Naive thymus-derived CD4-positive, alpha-beta T cell (primary cell): ENCODE measurements at regions not wholly inside any gene's neighbourhood (a gene's known extent, or its start where the extent isn't known, plus 50 kb on each side); places are given as distances from the start of the nearest gene placed in this dataset.

Experiments
- ATAC-seq: fragments of 150-1000 bp; cut with Tn5 transposase; 2 replicates; pipeline ENCODE4 v1.10.0; 2021; ENCODE audit warnings: mild to moderate bottlenecking, moderate library complexity
- CTCF ChIA-PET: fragments of 350-600 bp; sonication (Branson Sonifier 250); formaldehyde crosslinking; loops from one replicate; lab custom pipeline; 2021; ENCODE audit warnings: antibody characterized with exemption; lab: Charles Lee
- POLR2A ChIA-PET: fragments of 350-600 bp; sonication (Branson Sonifier 250); formaldehyde crosslinking; loops from one replicate; lab custom pipeline; 2021; ENCODE audit warnings: antibody characterized with exemption, inconsistent platforms; lab: Charles Lee
- DNase-seq, 9 donors: peaks; one replicate each; pipeline versions ENCODE4 v3.0.0 to v3.0.0-alpha.2; 2020 to 2022; ENCODE audit warnings: mixed read lengths in 1 of 9
- H3K27ac ChIP-seq: one replicate; pipeline ENCODE4 v1.7.0; 2013; ENCODE audit warnings: mild to moderate bottlenecking, low read depth, low read length, moderate library complexity
- H3K27me3 ChIP-seq, 2 donors: one replicate each; pipeline ENCODE4 v1.7.0; 2013; ENCODE audit warnings: low read length in 2 of 2, mild to moderate bottlenecking in 2 of 2, moderate library complexity in 2 of 2; ENCODE audit not compliant: control insufficient read depth in 2 of 2, insufficient read depth in 2 of 2
- H3K36me3 ChIP-seq, 3 experiments: 1 replicate in 2 of 3; 2 replicates in 1 of 3; pipeline ENCODE4 v1.7.0; 2013; ENCODE audit warnings: low read length in 3 of 3, mild to moderate bottlenecking in 3 of 3, moderate library complexity in 1 of 3; ENCODE audit not compliant: insufficient read depth in 3 of 3, control insufficient read depth in 2 of 3
- H3K4me1 ChIP-seq, 2 donors: one replicate each; pipeline ENCODE4 v1.7.0; 2013; ENCODE audit warnings: low read length in 2 of 2, mild to moderate bottlenecking in 2 of 2, moderate library complexity in 1 of 2; ENCODE audit not compliant: control insufficient read depth in 2 of 2, insufficient read depth in 2 of 2
- H3K4me3 ChIP-seq: 2 replicates; pipeline ENCODE4 v1.7.0; 2013; ENCODE audit warnings: mild to moderate bottlenecking, low read length
- H3K9me3 ChIP-seq, 3 experiments: 1 replicate in 2 of 3; 2 replicates in 1 of 3; pipeline ENCODE4 v1.7.0; 2013; ENCODE audit warnings: low read length in 3 of 3; ENCODE audit not compliant: control insufficient read depth in 2 of 3
- H3K27ac Mint-ChIP-seq, 9 donors: one replicate each; pipeline ENCODE4 v1.8.0; 2020 to 2022; ENCODE audit warnings: mixed read lengths in 9 of 9, mild to moderate bottlenecking in 8 of 9, moderate library complexity in 5 of 9, inconsistent platforms in 2 of 9
- H3K27me3 Mint-ChIP-seq, 5 donors: one replicate each; pipeline ENCODE4 v1.8.0; 2021 to 2022; ENCODE audit warnings: mixed read lengths in 5 of 5, mild to moderate bottlenecking in 1 of 5
- H3K36me3 Mint-ChIP-seq, 5 donors: one replicate each; pipeline ENCODE4 v1.8.0; 2020 to 2022; ENCODE audit warnings: mixed read lengths in 5 of 5, mild to moderate bottlenecking in 3 of 5, inconsistent platforms in 1 of 5
- H3K4me1 Mint-ChIP-seq, 7 donors: one replicate each; pipeline ENCODE4 v1.8.0; 2020 to 2022; ENCODE audit warnings: mixed read lengths in 7 of 7, mild to moderate bottlenecking in 3 of 7, inconsistent platforms in 1 of 7
- H3K4me3 Mint-ChIP-seq, 10 donors: one replicate each; pipeline ENCODE4 v1.8.0; 2020 to 2022; ENCODE audit warnings: mild to moderate bottlenecking in 10 of 10, mixed read lengths in 10 of 10, moderate library complexity in 6 of 10, inconsistent platforms in 2 of 10
- H3K9me3 Mint-ChIP-seq, 11 donors: one replicate each; pipeline ENCODE4 v1.8.0; 2020 to 2022; ENCODE audit warnings: mixed read lengths in 11 of 11, mild to moderate bottlenecking in 4 of 11, inconsistent platforms in 1 of 11, moderate library complexity in 1 of 11
- intact Hi-C, 2 donors: fragments of 100-400 bp; cut with micrococcal nuclease; formaldehyde crosslinking; loops; one replicate each; pipeline ENCODE4 v1.15.1; 2023

GRCh38 chr12:67592228-67593011 lies 56.1 kb upstream of the DYRK2 start:
- intact Hi-C loops = loop anchor here in 1 of 2 donors (1.0 to 5.0 kb wide), 4 partner anchors 38 to 106 kb away; no protein-coding TSS in a partner anchor
- H3K4me1 Mint-ChIP-seq = peaks cover 40 to 79% (median 58%) of the 10 kb centered on the region in 7 donors
- peak overlapping the region; percentile 79 to 94 (median 86) for H3K27ac Mint-ChIP-seq
- ChIA-PET POLR2A (interaction anchor here (0.5 to 5.3 kb wide), 12 partner anchors 11 to 116 kb away, joined by 3 to 33 read pairs (median 3); no protein-coding TSS in a partner anchor), CTCF (interaction anchor here (0.7 kb wide), 2 partner anchors 260 to 350 kb away, joined by 3 read pairs; no protein-coding TSS in a partner anchor)
- Histone ChIP-seq H3K36me3 (no peaks in the 10 kb centered on the region), H3K9me3 (no peaks in the 10 kb centered on the region), H3K4me3 (no peak overlapping the region), H3K4me1 (peaks cover 37 to 55% of the 10 kb centered on the region in 2 donors), H3K27me3 (no peaks in the 10 kb centered on the region), H3K27ac (no peak overlapping the region)
- DNase-seq (peak in 5 of 9 donors; percentile 20 to 40 (median 33)), ATAC-seq (no peak)
- peak overlapping the region; percentile 6 to 84 (median 46) for H3K4me3 Mint-ChIP-seq
- H3K9me3 Mint-ChIP-seq = peaks cover 0 to 10% (median 0%) of the 10 kb centered on the region in 11 donors
- H3K36me3 Mint-ChIP-seq = peaks cover 0 to 31% (median 0%) of the 10 kb centered on the region in 5 donors
- H3K27me3 Mint-ChIP-seq = no peaks in the 10 kb centered on the region

- H3K27ac Mint-ChIP-seq = peak overlapping the region; percentile 10 to 92 (median 82)
- Histone ChIP-seq H3K27ac (no peak overlapping the region), H3K9me3 (no peaks in the 10 kb centered on the region), H3K27me3 (no peaks in the 10 kb centered on the region), H3K4me3 (no peak overlapping the region), H3K36me3 (no peaks in the 10 kb centered on the region), H3K4me1 (peaks cover 37 to 55% of the 10 kb centered on the region in 2 donors)
- ATAC-seq (no peak), DNase-seq (peak in 1 of 9 donors; percentile 1)
- POLR2A ChIA-PET = interaction anchor here (0.5 to 5.3 kb wide), 13 partner anchors 9 to 1009 kb away, joined by 3 to 33 read pairs (median 3); no protein-coding TSS in a partner anchor
- no peaks in the 10 kb centered on the region for H3K27me3 Mint-ChIP-seq
- peaks cover 40 to 82% (median 57%) of the 10 kb centered on the region in 7 donors for H3K4me1 Mint-ChIP-seq
- CTCF ChIA-PET = interaction anchor here (0.7 to 2.2 kb wide), 3 partner anchors 57 to 349 kb away, joined by 3 to 5 read pairs (median 3); no protein-coding TSS in a partner anchor
- H3K36me3 Mint-ChIP-seq = peaks cover 0 to 31% (median 0%) of the 10 kb centered on the region in 5 donors
- intact Hi-C loops = loop anchor here in 1 of 2 donors (2.0 to 5.0 kb wide), 3 partner anchors 58 to 106 kb away; no protein-coding TSS in a partner anchor
- H3K9me3 Mint-ChIP-seq = peaks cover 0 to 12% (median 0%) of the 10 kb centered on the region in 11 donors
- H3K4me3 Mint-ChIP-seq = peak overlapping the region in 8 of 10 donors; percentile 17 to 72 (median 52)
Observed at GRCh38 chr12:67593041-67593440, 55.5 kb upstream of the DYRK2 start.

- peaks cover 38 to 83% (median 60%) of the 10 kb centered on the region in 7 donors for H3K4me1 Mint-ChIP-seq
- H3K27ac ChIP-seq = no peak overlapping the region
- peak in 4 of 9 donors; percentile 14 to 23 (median 18) for DNase-seq
- no peaks in the 10 kb centered on the region for H3K9me3 ChIP-seq
- intact Hi-C loops = loop anchor here (2.0 to 5.0 kb wide), 4 partner anchors 17 to 105 kb away; no protein-coding TSS in a partner anchor
- H3K4me1 ChIP-seq = peaks cover 37 to 55% of the 10 kb centered on the region in 2 donors
- H3K4me3 Mint-ChIP-seq = peak overlapping the region in 9 of 10 donors; percentile 10 to 72 (median 49)
- CTCF ChIA-PET = interaction anchor here (0.7 to 2.2 kb wide), 3 partner anchors 56 to 349 kb away, joined by 3 to 5 read pairs (median 3); no protein-coding TSS in a partner anchor
- no peaks in the 10 kb centered on the region for H3K27me3 Mint-ChIP-seq
- H3K4me3 ChIP-seq = no peak overlapping the region
- no peaks in the 10 kb centered on the region for H3K27me3 ChIP-seq
- POLR2A ChIA-PET = interaction anchor here (0.6 to 5.3 kb wide), 19 partner anchors 9 to 1009 kb away, joined by 3 to 33 read pairs (median 4); partner anchors contain the start of gene DYRK2
- peak overlapping the region; percentile 17 to 92 (median 82) for H3K27ac Mint-ChIP-seq
- peaks cover 0 to 16% (median 2%) of the 10 kb centered on the region in 11 donors for H3K9me3 Mint-ChIP-seq
- no peaks in the 10 kb centered on the region for H3K36me3 ChIP-seq
- peaks cover 0 to 30% (median 0%) of the 10 kb centered on the region in 5 donors for H3K36me3 Mint-ChIP-seq
- no peak for ATAC-seq
Observed at GRCh38 chr12:67593461-67594330, 54.8 kb upstream of the DYRK2 start.

DNA sequence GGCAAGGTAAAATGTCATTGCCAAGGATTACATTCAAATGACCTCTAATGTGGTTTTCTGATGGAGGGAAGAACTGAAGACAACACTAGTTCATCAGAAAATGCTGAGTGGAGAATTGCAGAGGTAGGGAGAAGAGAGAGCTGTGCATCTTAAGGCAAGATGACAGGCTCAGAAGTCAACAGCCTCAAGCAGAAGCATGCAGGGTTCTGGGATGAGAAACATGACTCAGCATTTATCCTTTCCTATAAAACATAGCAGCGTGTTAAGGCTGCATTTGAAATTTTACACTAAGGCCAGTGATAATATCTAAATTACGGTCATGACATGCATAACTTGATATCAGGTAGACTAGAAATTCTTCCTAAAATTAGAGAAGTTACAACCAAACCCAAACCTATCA lies 53.7 kb upstream of the DYRK2 start:
- H3K27me3 ChIP-seq = no peaks in the 10 kb centered on the region
- no peak for ATAC-seq
- peaks cover 33 to 83% (median 50%) of the 10 kb centered on the region in 7 donors for H3K4me1 Mint-ChIP-seq
- no peak overlapping the region for H3K4me3 Mint-ChIP-seq
- no peak for DNase-seq
- peak overlapping the region in 2 of 9 donors; percentile 8 to 14 for H3K27ac Mint-ChIP-seq
- ChIA-PET CTCF (interaction anchor here (2.2 kb wide), 1 partner anchor 55 kb away, joined by 5 read pairs; no protein-coding TSS in a partner anchor), POLR2A (interaction anchor here (0.9 to 5.3 kb wide), 8 partner anchors 9 to 56 kb away, joined by 3 to 33 read pairs (median 4); partner anchors contain the start of gene DYRK2)
- H3K4me1 ChIP-seq = peaks cover 34 to 47% of the 10 kb centered on the region in 2 donors
- no peaks in the 10 kb centered on the region for H3K9me3 ChIP-seq
- no peaks in the 10 kb centered on the region for H3K27me3 Mint-ChIP-seq
- no peak overlapping the region for H3K4me3 ChIP-seq
- intact Hi-C loops = loop anchor here (2.0 to 5.0 kb wide), 2 partner anchors 16 to 78 kb away; no protein-coding TSS in a partner anchor
- peaks cover 0 to 34% (median 0%) of the 10 kb centered on the region in 5 donors for H3K36me3 Mint-ChIP-seq
- no peaks in the 10 kb centered on the region for H3K36me3 ChIP-seq
- H3K27ac ChIP-seq = no peak overlapping the region
- peaks cover 0 to 22% (median 7%) of the 10 kb centered on the region in 11 donors for H3K9me3 Mint-ChIP-seq

DNA sequence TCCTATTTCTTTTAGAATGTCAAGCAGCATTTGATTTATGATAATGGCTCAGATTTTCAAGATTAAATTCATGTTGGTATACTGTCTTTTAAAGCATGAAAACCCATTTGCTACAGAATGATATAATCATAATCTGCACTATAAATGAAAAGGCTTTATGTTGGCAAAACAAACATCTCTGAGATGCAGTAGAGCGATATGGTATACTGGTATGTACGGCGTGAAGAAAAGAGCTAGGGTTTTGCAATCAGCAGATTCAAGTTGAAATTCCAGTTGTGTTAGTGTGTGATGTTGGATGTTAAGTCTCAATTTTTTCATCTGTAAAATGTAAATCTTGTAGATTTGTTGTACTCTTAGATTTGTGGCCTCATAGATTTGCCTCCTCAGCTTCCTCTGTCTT lies 53.2 kb upstream of the DYRK2 start:
- H3K27me3 ChIP-seq = no peaks in the 10 kb centered on the region
- no peaks in the 10 kb centered on the region for H3K9me3 ChIP-seq
- DNase-seq = no peak
- no peak overlapping the region for H3K4me3 Mint-ChIP-seq
- no peak overlapping the region for H3K27ac ChIP-seq
- no peak overlapping the region for H3K4me3 ChIP-seq
- H3K36me3 Mint-ChIP-seq = peaks cover 0 to 34% (median 0%) of the 10 kb centered on the region in 5 donors
- H3K9me3 Mint-ChIP-seq = peaks cover 0 to 23% (median 7%) of the 10 kb centered on the region in 11 donors
- H3K4me1 ChIP-seq = peaks cover 30 to 43% of the 10 kb centered on the region in 2 donors
- H3K4me1 Mint-ChIP-seq = peaks cover 30 to 79% (median 47%) of the 10 kb centered on the region in 7 donors
- ChIA-PET CTCF (no interaction called here), POLR2A (interaction anchor here (1.1 to 5.3 kb wide), 5 partner anchors 8 to 51 kb away, joined by 3 to 33 read pairs (median 4); no protein-coding TSS in a partner anchor)
- H3K36me3 ChIP-seq = no peaks in the 10 kb centered on the region
- no peak for ATAC-seq
- no peaks in the 10 kb centered on the region for H3K27me3 Mint-ChIP-seq
- no peak overlapping the region for H3K27ac Mint-ChIP-seq
- intact Hi-C loops = loop anchor here in 1 of 2 donors (2.0 kb wide), 1 partner anchor 15 kb away; no protein-coding TSS in a partner anchor
